Mucosa of stomach (tissue), 1 donor: ENCODE measurements at regions not wholly inside any gene's neighbourhood (a gene's known extent, or its start where the extent isn't known, plus 50 kb on each side); places are given as distances from the start of the nearest gene placed in this dataset.

ENCODE experiments used
- H3K27me3 ChIP-seq: one replicate; pipeline ENCODE4 v1.7.0; 2013; ENCODE audit warnings: mild to moderate bottlenecking, low read length; ENCODE audit not compliant: control insufficient read depth, insufficient read depth
- H3K36me3 ChIP-seq: one replicate; pipeline ENCODE4 v1.7.0; 2013; ENCODE audit warnings: low read length; ENCODE audit not compliant: control insufficient read depth, insufficient read depth
- H3K4me1 ChIP-seq: one replicate; pipeline ENCODE4 v1.7.0; 2013; ENCODE audit warnings: mild to moderate bottlenecking, low read length; ENCODE audit not compliant: control insufficient read depth, insufficient read depth
- H3K4me3 ChIP-seq: one replicate; pipeline ENCODE4 v1.7.0; 2013; ENCODE audit warnings: low read length
- H3K9ac ChIP-seq: one replicate; pipeline ENCODE4 v1.7.0; 2013; ENCODE audit warnings: mild to moderate bottlenecking, low read length, moderate library complexity
- H3K9me3 ChIP-seq: one replicate; pipeline ENCODE4 v1.7.0; 2013; ENCODE audit warnings: mild to moderate bottlenecking, low read length, moderate library complexity; ENCODE audit not compliant: control insufficient read depth
- donor health status: Pancreatic carcinoma.

DNA sequence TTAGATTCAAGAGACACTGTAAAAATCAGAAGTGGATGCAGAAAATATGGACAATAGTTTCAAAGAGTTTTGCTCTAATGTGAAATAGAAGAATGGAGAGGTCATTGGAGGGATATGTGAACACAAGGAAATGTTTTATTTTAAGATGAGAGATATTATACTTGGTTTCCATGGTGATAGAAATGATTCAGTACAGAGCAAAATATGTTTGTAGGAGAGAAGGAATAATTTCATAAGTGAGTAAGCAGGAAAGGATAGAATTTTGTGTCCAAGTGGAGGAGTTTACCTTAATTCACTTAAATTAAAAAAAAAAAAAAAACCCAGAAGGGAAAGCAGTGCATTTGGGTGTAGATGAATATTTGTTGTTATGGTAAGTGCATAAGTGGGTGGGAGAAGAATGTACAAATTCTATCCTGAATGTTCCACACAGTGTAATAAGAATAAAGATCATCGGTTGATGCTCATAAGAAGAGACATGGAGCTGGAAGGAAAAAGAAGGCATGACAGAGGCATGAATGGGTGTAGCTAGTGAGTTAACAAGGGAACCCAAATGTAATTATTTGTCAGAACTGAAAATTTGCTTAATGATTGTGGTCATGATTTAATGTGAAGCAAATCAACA, 688.9 kb upstream of the GJE1 start:
- no peak overlapping the region for H3K4me3 ChIP-seq
- H3K4me1 ChIP-seq, result no peaks in the 10 kb centered on the region
- H3K9me3 ChIP-seq, result no peaks in the 10 kb centered on the region
- H3K27me3 ChIP-seq, result no peaks in the 10 kb centered on the region
- no peaks in the 10 kb centered on the region for H3K36me3 ChIP-seq
- H3K9ac ChIP-seq, result no peak overlapping the region

DNA sequence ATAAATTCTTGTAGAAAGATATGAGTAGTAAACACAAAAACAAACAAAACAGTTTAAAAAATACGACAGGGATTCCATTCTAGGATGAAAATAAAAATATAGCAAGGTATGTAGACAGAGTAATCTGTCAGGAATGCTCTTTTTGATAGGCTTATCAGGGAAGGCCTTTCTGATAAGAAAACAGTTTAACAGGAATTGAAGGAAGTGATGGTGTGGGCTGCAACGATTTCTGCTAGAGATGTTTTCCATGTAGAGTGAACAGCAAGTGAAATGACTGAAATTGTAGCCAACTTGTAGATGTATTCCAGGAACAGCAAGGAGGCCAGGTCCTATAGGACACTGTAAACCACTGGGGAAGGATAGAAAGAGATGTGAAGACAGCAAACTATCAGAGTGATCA, 689.7 kb upstream of the GJE1 start:
- Histone ChIP-seq H3K27me3 (no peaks in the 10 kb centered on the region), H3K4me1 (no peaks in the 10 kb centered on the region), H3K4me3 (no peak overlapping the region), H3K36me3 (no peaks in the 10 kb centered on the region), H3K9me3 (no peaks in the 10 kb centered on the region), H3K9ac (no peak overlapping the region)

DNA sequence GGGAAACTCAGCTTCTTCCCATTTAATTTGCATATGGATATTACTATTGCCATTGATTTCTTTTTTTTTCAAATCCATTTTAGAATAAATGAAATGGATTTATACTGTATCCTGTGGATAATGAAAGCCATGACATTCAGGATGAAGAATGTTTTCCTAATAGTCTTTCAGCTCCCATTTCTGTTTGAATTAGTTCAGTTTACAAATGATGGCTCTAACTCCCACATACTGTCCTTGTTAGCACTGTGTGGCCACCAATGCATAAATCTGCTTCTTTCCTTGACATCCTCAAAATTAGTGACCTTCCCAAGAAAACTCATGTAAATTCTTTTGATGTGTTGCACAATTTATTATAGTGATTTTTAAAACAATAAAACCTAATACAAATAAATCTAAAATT, 693.2 kb upstream of the GJE1 start:
- no peak overlapping the region for H3K9ac ChIP-seq
- no peaks in the 10 kb centered on the region for H3K36me3 ChIP-seq
- H3K9me3 ChIP-seq, result no peaks in the 10 kb centered on the region
- no peaks in the 10 kb centered on the region for H3K27me3 ChIP-seq
- H3K4me3 ChIP-seq, result no peak overlapping the region
- H3K4me1 ChIP-seq, result no peaks in the 10 kb centered on the region

DNA sequence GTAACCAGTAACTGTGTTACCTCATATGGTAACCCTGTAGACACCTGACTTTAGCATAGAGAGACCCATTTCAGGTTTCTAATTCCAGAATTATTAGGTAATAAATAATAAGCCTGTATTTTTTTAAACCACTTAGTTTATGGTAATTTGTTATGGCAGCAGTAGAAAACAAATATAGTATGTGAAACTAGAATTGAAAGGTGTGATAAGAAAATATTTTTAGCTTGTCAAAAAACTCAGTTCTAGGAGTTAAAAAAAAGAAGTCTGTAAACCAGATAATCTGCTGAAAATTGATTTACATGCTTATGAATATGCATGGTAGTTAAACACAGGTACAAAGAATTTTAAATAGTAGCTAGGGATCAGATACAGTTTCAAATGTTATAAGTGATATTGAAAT, 695.0 kb upstream of the GJE1 start:
- Histone ChIP-seq H3K9ac (no peak overlapping the region), H3K4me1 (no peaks in the 10 kb centered on the region), H3K4me3 (no peak overlapping the region), H3K36me3 (no peaks in the 10 kb centered on the region), H3K27me3 (no peaks in the 10 kb centered on the region), H3K9me3 (no peaks in the 10 kb centered on the region)

DNA sequence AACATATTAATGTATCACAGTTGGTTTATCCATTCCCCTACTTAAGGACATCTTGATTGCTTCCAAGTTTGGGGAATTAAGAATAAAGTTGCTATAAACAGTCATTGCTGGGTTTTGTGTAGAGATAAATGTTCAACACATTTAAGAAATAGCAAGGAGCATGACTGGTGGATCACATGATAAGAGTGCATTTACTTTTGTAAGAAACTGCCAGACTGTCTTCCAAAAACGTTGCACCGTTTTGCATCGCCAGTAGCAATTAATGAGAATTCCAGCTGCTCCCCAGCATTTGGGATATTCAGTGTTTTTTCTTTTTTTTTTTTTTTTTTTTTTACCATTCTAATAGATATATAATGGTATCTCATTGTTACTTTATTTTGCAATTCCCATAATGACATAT, 695.7 kb upstream of the GJE1 start:
- no peaks in the 10 kb centered on the region for H3K9me3 ChIP-seq
- H3K9ac ChIP-seq, result no peak overlapping the region
- no peaks in the 10 kb centered on the region for H3K36me3 ChIP-seq
- H3K4me1 ChIP-seq, result no peaks in the 10 kb centered on the region
- no peak overlapping the region for H3K4me3 ChIP-seq
- no peaks in the 10 kb centered on the region for H3K27me3 ChIP-seq

DNA sequence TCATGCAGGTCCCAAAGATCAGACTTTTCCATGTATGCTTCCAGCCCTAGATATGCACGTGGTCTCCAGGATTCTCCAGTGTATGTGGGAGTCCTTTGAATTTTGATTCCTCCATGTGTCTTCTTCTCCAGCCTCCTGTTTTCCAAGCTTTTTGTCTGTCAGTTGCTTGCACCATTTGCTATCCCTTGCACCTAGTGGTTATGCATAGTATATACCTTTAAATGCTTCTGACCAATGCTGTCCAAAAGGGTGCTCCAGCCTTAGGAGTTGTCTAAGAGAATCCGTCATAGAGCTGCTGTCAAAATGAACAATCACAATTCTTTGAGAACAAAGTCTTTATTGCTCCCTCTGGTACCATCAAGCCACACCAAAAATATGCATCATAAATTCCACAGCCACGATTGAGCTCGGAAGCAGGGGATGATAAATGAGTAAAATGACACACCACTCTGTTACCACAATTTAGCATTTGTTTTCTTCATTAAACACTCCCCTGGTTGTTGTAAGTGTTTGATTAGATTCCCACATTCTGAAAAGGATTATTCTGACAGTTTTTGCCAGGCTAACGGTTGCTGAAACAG, 706.2 kb upstream of the GJE1 start:
- H3K4me3 ChIP-seq, result no peak overlapping the region
- H3K9me3 ChIP-seq, result no peaks in the 10 kb centered on the region
- H3K36me3 ChIP-seq, result no peaks in the 10 kb centered on the region
- no peaks in the 10 kb centered on the region for H3K4me1 ChIP-seq
- H3K9ac ChIP-seq, result no peak overlapping the region
- H3K27me3 ChIP-seq, result no peaks in the 10 kb centered on the region

DNA sequence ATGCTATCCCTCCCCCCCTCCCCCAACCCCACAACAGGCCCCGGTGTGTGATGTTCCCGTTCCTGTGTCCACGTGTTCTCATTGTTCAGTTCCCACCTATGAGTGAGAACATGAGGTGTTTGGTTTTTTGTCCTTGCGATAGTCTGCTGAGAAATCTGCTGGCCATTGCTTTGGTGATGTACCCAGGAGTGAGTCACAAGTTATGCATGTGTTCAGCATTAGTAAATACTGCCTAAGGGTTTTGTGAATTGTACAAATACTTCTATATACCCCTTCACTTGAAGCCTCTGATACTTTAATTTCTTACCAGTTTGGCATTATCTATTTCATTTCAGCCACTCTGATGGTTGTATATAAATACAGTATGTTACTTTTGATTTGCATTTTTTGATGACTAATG, 711.3 kb upstream of the GJE1 start:
- H3K9me3 ChIP-seq, result no peaks in the 10 kb centered on the region
- H3K9ac ChIP-seq, result no peak overlapping the region
- no peaks in the 10 kb centered on the region for H3K36me3 ChIP-seq
- no peak overlapping the region for H3K4me3 ChIP-seq
- no peaks in the 10 kb centered on the region for H3K27me3 ChIP-seq
- no peaks in the 10 kb centered on the region for H3K4me1 ChIP-seq

DNA sequence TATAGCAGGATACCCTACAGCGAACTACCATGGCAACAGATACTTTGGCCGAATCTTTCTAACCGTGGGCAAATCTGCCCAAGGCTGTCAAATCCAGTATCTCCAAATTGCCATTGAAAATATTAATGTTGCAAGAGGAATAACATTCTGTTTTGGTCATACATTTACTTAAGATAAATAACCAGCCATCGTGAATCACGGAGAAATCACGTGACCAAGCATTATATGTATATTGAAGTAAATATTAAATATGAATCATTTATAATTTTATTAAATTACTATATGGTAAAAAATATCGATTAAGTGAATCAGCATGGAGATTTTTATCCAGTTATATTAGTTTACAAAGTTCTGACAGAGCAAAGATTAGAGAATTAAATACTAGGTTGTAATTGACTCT, 714.6 kb upstream of the GJE1 start:
- H3K36me3 ChIP-seq, result no peaks in the 10 kb centered on the region
- no peaks in the 10 kb centered on the region for H3K27me3 ChIP-seq
- no peak overlapping the region for H3K9ac ChIP-seq
- H3K9me3 ChIP-seq, result no peaks in the 10 kb centered on the region
- H3K4me3 ChIP-seq, result no peak overlapping the region
- H3K4me1 ChIP-seq, result no peaks in the 10 kb centered on the region

DNA sequence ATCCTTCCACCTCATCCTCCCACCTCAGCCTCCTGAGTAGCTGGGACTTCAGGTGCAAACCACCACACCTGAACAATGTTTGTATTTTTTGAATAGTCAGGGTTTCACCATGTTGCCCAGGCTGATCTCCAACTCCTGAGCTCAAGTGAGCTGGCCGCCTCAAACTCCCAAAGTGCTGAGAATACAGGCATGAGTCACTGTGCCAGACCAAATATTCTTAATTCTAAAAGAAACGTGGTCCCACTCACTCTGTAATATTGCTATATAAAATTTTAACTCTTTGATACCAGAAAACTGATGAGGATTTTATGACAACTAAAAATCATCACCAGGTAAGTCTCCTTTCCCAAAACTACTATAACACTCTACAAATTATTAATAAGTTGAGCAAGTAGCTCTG, 716.8 kb upstream of the GJE1 start:
- no peak overlapping the region for H3K9ac ChIP-seq
- no peaks in the 10 kb centered on the region for H3K9me3 ChIP-seq
- H3K36me3 ChIP-seq, result no peaks in the 10 kb centered on the region
- no peaks in the 10 kb centered on the region for H3K27me3 ChIP-seq
- no peaks in the 10 kb centered on the region for H3K4me1 ChIP-seq
- H3K4me3 ChIP-seq, result no peak overlapping the region

DNA sequence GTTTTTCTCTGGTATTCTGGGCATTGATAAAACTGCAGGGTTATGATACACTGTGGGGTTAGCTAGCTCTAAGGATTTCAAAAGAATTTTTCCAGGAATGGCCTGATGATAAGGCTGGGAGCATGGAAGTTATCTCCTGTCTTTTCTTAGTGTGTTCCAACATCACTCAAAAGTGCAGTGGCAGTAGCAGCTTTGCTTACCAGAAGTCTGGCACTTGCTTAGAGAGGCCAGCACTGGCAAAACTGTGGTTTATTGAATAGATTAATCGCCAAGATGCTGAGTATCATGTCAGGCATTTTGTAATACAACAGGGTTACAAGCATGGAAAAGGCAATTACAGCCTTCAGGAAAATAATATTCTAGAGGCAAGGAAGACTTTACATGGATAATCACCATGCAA, 719.5 kb upstream of the GJE1 start:
- H3K36me3 ChIP-seq, result no peaks in the 10 kb centered on the region
- H3K27me3 ChIP-seq, result no peaks in the 10 kb centered on the region
- H3K4me3 ChIP-seq, result no peak overlapping the region
- no peaks in the 10 kb centered on the region for H3K4me1 ChIP-seq
- H3K9ac ChIP-seq, result no peak overlapping the region
- H3K9me3 ChIP-seq, result no peaks in the 10 kb centered on the region

DNA sequence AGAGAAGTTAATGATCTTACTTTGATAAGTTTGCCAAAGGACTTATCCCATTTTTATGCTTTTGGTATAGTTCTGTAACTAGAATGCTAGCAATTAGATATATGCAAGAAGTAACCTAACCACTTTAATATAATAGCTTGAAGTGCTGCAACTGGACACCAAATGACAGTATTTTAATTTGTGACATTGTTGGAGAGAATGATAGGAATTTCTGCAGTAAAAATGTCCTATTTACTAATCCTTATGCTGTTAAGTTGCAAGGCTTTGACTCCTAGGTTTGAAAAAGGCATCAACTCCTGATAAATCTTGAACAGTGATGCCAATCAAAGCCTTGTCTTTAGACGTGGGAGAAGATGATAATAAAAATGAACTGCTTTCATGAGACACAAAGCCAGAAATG, 726.0 kb upstream of the GJE1 start:
- Histone ChIP-seq H3K9me3 (no peaks in the 10 kb centered on the region), H3K36me3 (no peaks in the 10 kb centered on the region), H3K9ac (no peak overlapping the region), H3K4me1 (no peaks in the 10 kb centered on the region), H3K4me3 (no peak overlapping the region), H3K27me3 (no peaks in the 10 kb centered on the region)

DNA sequence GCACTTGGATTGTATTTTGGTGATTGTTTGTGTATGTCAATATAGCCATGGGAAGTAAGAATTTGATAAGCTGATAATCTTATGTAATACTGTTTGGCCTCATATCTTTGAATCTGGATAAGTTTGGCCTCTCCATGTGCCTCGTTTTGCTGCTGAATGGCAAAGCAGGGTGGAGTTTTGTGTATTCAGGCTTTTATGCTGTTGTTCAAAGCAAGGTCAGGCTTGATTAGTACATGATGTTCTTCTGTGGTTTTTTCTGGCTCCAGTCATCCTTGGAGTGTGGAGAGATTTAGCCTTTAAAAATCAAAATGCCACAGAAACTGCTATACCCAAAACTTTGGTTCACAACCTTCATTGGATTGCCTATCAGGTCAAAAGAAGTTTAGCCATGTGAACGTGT, 728.9 kb upstream of the GJE1 start:
- no peaks in the 10 kb centered on the region for H3K27me3 ChIP-seq
- no peaks in the 10 kb centered on the region for H3K4me1 ChIP-seq
- no peak overlapping the region for H3K9ac ChIP-seq
- no peaks in the 10 kb centered on the region for H3K9me3 ChIP-seq
- no peaks in the 10 kb centered on the region for H3K36me3 ChIP-seq
- H3K4me3 ChIP-seq, result no peak overlapping the region

DNA sequence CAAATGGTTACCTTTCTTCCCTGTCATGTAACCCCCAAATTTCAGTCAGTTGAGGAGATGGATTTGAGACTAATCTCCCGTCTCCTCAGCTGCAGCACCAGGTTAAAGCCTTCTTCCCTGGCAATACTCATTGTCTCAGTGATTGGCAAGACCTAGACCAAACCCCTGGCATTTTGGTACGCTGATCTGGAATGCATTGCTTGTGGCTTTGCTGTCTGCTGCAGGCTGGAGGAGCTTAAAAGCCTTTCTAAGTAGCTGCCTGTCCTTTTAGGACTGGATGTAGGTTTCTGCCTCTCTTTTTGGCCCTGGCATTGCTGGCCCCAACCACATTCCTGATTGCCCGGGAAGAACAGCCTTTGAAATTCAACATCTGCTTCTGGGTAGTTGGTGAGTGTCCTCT, 729.6 kb upstream of the GJE1 start:
- Histone ChIP-seq H3K27me3 (no peaks in the 10 kb centered on the region), H3K36me3 (no peaks in the 10 kb centered on the region), H3K9ac (no peak overlapping the region), H3K4me3 (no peak overlapping the region), H3K4me1 (no peaks in the 10 kb centered on the region), H3K9me3 (no peaks in the 10 kb centered on the region)
